Calu3 (cell line): ENCODE measurements at regions not wholly inside any gene's neighbourhood (a gene's known extent, or its start where the extent isn't known, plus 50 kb on each side); places are given as distances from the start of the nearest gene placed in this dataset.

Experiments
- BruUV-seq: library from RNA; stranded (reverse); fragments of 400-500 nt; replicated peaks from 2 replicates; lab custom pipeline; 2021; lab: Mats Ljungman, UMichigan
- CTCF ChIA-PET: fragments of 300-600 bp; sonication (Branson Sonifier 250); formaldehyde crosslinking; loops from one replicate; lab custom pipeline; 2022; ENCODE audit warnings: antibody characterized with exemption; lab: Charles Lee
- DNase-seq: peaks from one replicate; pipeline ENCODE4 v3.0.0; 2022
- H3K27ac Mint-ChIP-seq: one replicate; pipeline ENCODE4 v1.8.0; 2022; ENCODE audit warnings: mixed read lengths; ENCODE audit not compliant: unreplicated experiment
- H3K27me3 Mint-ChIP-seq: one replicate; pipeline ENCODE4 v1.8.0; 2022; ENCODE audit warnings: mixed read lengths; ENCODE audit not compliant: unreplicated experiment
- H3K36me3 Mint-ChIP-seq: one replicate; pipeline ENCODE4 v1.8.0; 2022; ENCODE audit warnings: mild to moderate bottlenecking, moderate library complexity, mixed read lengths; ENCODE audit not compliant: insufficient read depth, unreplicated experiment
- H3K4me1 Mint-ChIP-seq: one replicate; pipeline ENCODE4 v1.8.0; 2022; ENCODE audit warnings: mild to moderate bottlenecking, low read depth, mixed read lengths; ENCODE audit not compliant: unreplicated experiment
- H3K4me3 Mint-ChIP-seq: one replicate; pipeline ENCODE4 v1.8.0; 2022; ENCODE audit warnings: mild to moderate bottlenecking, low read depth, moderate library complexity, mixed read lengths; ENCODE audit not compliant: unreplicated experiment
- H3K9me3 Mint-ChIP-seq: one replicate; pipeline ENCODE4 v1.8.0; 2022; ENCODE audit warnings: low read depth, mixed read lengths; ENCODE audit not compliant: unreplicated experiment
- intact Hi-C: fragments of 100-400 bp; cut with micrococcal nuclease; formaldehyde crosslinking; loops from one replicate; pipeline ENCODE4 v1.10.0; 2022; ENCODE audit not compliant: unreplicated experiment
- TF ChIP-seq, protein P1 (sequence below): fragments of 200-600 bp; IDR thresholded peaks from one replicate; pipeline ENCODE4 v1.8.0; 2022; ENCODE audit warnings: antibody characterized with exemption; ENCODE audit not compliant: unreplicated experiment

DNA sequence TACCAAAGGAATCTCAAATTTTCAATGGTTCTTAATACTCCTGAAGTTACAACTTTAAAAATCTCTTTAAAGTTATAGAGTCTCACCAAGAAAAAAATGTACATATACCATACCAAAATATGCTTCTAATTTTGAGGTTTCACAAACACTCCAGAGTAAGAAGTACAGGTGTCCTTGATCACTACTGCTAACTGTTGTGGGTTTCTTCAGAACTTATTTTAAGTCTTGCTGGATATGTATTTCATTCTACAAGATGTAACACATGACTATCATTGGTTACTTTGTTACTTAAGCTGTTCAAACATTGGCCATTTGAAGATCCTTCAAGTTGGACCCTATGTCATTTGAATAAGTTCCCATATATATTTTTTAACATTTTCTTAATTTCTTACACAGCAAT, 808.0 kb downstream of the PCDH19 start:
- no peaks in the 10 kb centered on the region for H3K4me1 Mint-ChIP-seq
- no peaks in the 10 kb centered on the region for H3K36me3 Mint-ChIP-seq
- no peak overlapping the region for H3K4me3 Mint-ChIP-seq
- CTCF ChIA-PET, result no interaction called here
- no peak overlapping the region for H3K27ac Mint-ChIP-seq
- TF ChIP-seq, protein P1, sequence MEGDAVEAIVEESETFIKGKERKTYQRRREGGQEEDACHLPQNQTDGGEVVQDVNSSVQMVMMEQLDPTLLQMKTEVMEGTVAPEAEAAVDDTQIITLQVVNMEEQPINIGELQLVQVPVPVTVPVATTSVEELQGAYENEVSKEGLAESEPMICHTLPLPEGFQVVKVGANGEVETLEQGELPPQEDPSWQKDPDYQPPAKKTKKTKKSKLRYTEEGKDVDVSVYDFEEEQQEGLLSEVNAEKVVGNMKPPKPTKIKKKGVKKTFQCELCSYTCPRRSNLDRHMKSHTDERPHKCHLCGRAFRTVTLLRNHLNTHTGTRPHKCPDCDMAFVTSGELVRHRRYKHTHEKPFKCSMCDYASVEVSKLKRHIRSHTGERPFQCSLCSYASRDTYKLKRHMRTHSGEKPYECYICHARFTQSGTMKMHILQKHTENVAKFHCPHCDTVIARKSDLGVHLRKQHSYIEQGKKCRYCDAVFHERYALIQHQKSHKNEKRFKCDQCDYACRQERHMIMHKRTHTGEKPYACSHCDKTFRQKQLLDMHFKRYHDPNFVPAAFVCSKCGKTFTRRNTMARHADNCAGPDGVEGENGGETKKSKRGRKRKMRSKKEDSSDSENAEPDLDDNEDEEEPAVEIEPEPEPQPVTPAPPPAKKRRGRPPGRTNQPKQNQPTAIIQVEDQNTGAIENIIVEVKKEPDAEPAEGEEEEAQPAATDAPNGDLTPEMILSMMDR, result no peak
- no peaks in the 10 kb centered on the region for H3K27me3 Mint-ChIP-seq
- DNase-seq, result no peak
- BruUV-seq, result no TSS peak
- peaks cover 5% of the 10 kb centered on the region for H3K9me3 Mint-ChIP-seq
- intact Hi-C loops, result no loop called here

DNA sequence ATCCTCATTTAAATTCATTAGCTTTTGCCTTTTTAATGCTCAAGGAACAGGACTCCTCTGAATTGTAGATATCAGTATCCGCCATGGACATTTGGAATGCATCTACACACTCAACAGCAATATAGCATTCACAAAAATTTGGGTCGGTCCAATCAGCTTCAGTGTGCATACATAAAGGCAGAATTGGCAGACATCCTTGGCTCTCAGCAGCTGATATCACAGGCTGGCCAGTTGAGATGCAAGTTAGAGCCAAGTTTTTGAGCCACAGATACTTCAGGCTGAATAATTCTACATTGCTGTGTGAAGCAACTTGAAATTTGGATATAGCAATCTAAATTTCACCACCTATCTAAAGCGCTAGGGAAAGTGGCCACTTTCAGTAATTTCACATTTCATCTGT, 821.1 kb downstream of the PCDH19 start:
- no TSS peak for BruUV-seq
- Mint-ChIP-seq H3K36me3 (no peaks in the 10 kb centered on the region), H3K4me1 (no peaks in the 10 kb centered on the region), H3K27ac (no peak overlapping the region), H3K9me3 (peaks cover 2% of the 10 kb centered on the region), H3K4me3 (no peak overlapping the region), H3K27me3 (no peaks in the 10 kb centered on the region)
- DNase-seq, result no peak
- CTCF ChIA-PET, result no interaction called here
- TF ChIP-seq, protein P1, result no peak
- intact Hi-C loops, result no loop called here

DNA sequence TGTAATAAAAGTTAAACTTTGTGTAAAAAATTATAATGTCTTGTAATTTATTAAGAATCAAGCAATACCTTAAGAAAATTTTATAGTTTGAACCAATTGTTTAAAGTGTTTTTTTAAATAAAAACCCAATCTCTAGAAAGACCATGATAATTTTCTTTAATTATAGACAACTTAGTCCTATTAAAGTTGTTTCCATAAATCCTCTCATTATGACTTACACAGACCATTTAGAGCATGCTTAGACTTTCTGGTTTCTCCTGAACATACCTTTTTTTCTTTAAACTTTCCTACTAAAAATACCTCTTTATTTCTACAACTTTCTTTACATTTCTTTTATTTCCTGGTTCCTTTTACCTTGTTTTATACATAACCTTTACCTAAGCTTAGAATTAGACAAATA, 837.4 kb downstream of the PCDH19 start:
- no TSS peak for BruUV-seq
- CTCF ChIA-PET, result no interaction called here
- Mint-ChIP-seq H3K27me3 (no peaks in the 10 kb centered on the region), H3K9me3 (peaks cover 7% of the 10 kb centered on the region), H3K4me3 (no peak overlapping the region), H3K4me1 (no peaks in the 10 kb centered on the region), H3K36me3 (no peaks in the 10 kb centered on the region), H3K27ac (no peak overlapping the region)
- DNase-seq, result no peak
- TF ChIP-seq, protein P1, result no peak
- intact Hi-C loops, result no loop called here

GRCh38 chrX:99549381-99549780, 860.7 kb downstream of the PCDH19 start:
- intact Hi-C loops, result no loop called here
- no peak overlapping the region for H3K4me3 Mint-ChIP-seq
- no peak overlapping the region for H3K27ac Mint-ChIP-seq
- DNase-seq, result no peak
- BruUV-seq, result no TSS peak
- TF ChIP-seq, protein P1, result no peak
- peaks cover 13% of the 10 kb centered on the region for H3K9me3 Mint-ChIP-seq
- no peaks in the 10 kb centered on the region for H3K36me3 Mint-ChIP-seq
- H3K4me1 Mint-ChIP-seq, result no peaks in the 10 kb centered on the region
- H3K27me3 Mint-ChIP-seq, result no peaks in the 10 kb centered on the region
- CTCF ChIA-PET, result no interaction called here
